HFFc6 (cell line): ENCODE measurements at regions not wholly inside any gene's neighbourhood (a gene's known extent, or its start where the extent isn't known, plus 50 kb on each side); places are given as distances from the start of the nearest gene placed in this dataset.

Source experiments
- DNase-seq: peaks from one replicate; pipeline ENCODE4 v3.0.0-alpha.2; 2018
- H3K27ac Mint-ChIP-seq: 2 replicates; pipeline ENCODE4 v1.8.0; 2020; ENCODE audit warnings: mild to moderate bottlenecking, mixed read lengths
- H3K27me3 Mint-ChIP-seq: 2 replicates; pipeline ENCODE4 v1.8.0; 2021; ENCODE audit warnings: mild to moderate bottlenecking, moderate library complexity, mixed read lengths; ENCODE audit not compliant: insufficient read depth
- H3K36me3 Mint-ChIP-seq: 2 replicates; pipeline ENCODE4 v1.8.0; 2021; ENCODE audit warnings: low read depth, mixed read lengths
- H3K4me1 Mint-ChIP-seq: 2 replicates; pipeline ENCODE4 v1.8.0; 2020; ENCODE audit warnings: low read depth, mixed read lengths
- H3K4me3 Mint-ChIP-seq: 2 replicates; pipeline ENCODE4 v1.8.0; 2020; ENCODE audit warnings: mild to moderate bottlenecking, moderate library complexity, mixed read lengths
- H3K9me3 Mint-ChIP-seq: 2 replicates; pipeline ENCODE4 v1.8.0; 2020; ENCODE audit warnings: mild to moderate bottlenecking, mixed read lengths
- TF ChIP-seq, protein P1 (sequence below): fragments of 200-600 bp; sonication (generic); IDR thresholded peaks from 2 replicates; pipeline ENCODE4 v1.5.0; 2021; ENCODE audit warnings: antibody characterized with exemption, mild to moderate bottlenecking

DNA sequence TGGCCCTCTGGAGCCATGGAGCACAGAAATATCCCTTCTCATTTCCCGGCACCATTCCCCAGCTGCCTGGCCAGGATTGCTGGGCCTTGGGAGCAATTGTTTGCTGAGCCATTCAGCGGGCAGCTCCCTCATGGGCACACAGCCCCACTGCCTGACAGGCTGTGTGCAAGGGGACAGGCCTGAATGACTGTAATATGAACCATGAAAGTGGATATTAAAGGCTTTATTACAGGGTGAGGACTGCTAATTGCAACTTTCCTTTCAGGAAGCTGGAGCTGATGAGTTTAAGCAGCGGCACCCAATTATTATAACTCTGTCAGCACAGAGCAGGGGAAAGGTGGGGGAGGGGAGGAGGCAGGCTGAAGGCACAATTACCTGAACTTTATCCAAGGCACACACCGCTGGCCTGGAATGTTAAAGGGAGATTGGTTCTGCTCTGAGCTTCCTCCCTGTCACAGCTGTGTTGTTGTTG lies 159.8 kb upstream of the SDK2 start:
- Mint-ChIP-seq H3K9me3 (peaks cover 78% of the 10 kb centered on the region), H3K27ac (no peak overlapping the region), H3K27me3 (no peaks in the 10 kb centered on the region; the same call in none of the 2 replicates), H3K4me1 (no peaks in the 10 kb centered on the region), H3K36me3 (peaks cover 14% of the 10 kb centered on the region; the same call in 1 of the 2 replicates), H3K4me3 (no peak overlapping the region)
- TF ChIP-seq, protein P1, sequence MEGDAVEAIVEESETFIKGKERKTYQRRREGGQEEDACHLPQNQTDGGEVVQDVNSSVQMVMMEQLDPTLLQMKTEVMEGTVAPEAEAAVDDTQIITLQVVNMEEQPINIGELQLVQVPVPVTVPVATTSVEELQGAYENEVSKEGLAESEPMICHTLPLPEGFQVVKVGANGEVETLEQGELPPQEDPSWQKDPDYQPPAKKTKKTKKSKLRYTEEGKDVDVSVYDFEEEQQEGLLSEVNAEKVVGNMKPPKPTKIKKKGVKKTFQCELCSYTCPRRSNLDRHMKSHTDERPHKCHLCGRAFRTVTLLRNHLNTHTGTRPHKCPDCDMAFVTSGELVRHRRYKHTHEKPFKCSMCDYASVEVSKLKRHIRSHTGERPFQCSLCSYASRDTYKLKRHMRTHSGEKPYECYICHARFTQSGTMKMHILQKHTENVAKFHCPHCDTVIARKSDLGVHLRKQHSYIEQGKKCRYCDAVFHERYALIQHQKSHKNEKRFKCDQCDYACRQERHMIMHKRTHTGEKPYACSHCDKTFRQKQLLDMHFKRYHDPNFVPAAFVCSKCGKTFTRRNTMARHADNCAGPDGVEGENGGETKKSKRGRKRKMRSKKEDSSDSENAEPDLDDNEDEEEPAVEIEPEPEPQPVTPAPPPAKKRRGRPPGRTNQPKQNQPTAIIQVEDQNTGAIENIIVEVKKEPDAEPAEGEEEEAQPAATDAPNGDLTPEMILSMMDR, result no peak
- DNase-seq, result no peak

DNA sequence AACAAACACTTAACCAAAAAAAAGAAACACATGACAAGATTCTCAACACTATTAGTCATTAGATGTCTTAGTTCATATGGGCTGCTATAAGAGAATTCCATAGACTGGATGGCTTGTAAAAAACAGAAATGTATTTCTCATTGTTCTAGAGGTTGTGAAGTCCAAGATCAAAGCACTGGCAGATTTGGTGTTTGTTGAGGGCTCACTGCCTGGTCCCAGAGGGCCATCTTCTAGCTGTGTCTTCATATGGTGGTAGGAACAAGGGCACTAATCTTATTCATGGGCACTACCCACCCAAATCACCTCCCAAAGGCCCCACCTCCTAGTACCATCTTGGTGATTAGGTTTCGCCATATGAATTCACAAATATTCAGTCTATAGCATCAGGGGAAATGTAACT lies 162.5 kb upstream of the SDK2 start:
- H3K4me3 Mint-ChIP-seq, result no peak overlapping the region
- no peak for DNase-seq
- H3K36me3 Mint-ChIP-seq, result peaks cover 10% of the 10 kb centered on the region; the same call in 1 of the 2 replicates
- no peaks in the 10 kb centered on the region; the same call in none of the 2 replicates for H3K27me3 Mint-ChIP-seq
- TF ChIP-seq, protein P1, result no peak
- H3K4me1 Mint-ChIP-seq, result no peaks in the 10 kb centered on the region
- H3K27ac Mint-ChIP-seq, result no peak overlapping the region
- H3K9me3 Mint-ChIP-seq, result peaks cover 54% of the 10 kb centered on the region

DNA sequence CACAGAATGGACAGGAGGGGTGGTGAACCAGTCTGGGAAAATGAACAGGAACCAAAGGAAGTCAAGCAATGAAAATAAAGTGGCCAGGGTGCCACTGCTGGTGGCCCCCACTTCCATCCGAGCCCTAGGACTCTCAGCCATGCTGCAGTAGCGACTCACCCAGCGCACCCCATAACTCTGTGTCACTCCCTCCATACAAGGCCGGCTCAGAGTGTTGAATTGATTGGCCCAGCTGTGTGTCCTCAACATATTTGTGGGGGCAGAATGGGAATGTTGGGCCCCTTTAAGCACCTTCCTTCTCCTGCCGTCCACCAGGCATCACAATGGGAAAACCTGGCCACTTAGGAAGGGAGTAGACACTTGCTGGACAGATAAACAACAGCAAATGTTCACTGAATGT lies 169.0 kb upstream of the SDK2 start:
- Mint-ChIP-seq H3K36me3 (no peaks in the 10 kb centered on the region), H3K27me3 (no peaks in the 10 kb centered on the region), H3K4me3 (no peak overlapping the region), H3K9me3 (peaks cover 25% of the 10 kb centered on the region), H3K27ac (no peak overlapping the region), H3K4me1 (no peaks in the 10 kb centered on the region)
- no peak for DNase-seq
- TF ChIP-seq, protein P1, result no peak

DNA sequence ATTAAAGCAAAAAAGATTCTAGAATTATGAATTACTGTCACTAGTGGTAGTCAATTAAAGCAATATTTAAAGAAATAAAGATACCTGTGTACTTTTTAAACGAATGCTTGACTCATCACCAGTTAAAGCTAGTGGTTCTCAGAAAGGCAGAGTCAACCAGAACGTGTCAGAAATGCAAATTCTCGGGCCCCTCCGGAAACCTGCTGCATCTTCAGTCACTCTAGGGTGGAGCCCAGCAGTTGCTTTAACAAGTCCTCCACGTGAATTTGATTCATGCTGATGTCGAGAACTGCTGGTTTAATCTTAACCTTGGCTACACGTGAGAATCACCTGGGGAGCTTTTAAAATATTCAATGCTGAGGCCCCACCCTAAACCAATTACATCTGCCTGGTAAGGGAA lies 169.8 kb upstream of the SDK2 start:
- Mint-ChIP-seq H3K27ac (no peak overlapping the region), H3K4me3 (no peak overlapping the region)

DNA sequence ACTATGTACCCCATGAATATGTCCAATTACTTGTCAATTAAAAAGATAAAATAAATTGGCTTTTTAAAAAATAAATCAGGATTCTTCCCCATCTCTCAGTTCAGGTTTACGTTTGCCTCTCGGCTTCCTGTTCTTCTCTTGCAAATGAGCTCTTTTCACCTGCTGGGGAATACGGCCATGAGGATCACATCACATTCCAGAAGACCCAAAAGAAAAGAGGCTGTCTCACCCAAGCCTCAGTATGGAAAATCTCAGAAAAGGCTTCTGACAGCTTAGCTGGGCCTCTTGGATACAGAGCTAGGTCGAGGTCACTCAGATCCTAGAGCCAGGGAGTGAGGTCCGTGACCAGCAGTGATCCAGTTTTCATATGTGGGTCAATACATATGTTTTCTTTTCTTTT lies 171.2 kb upstream of the SDK2 start:
- no peak for DNase-seq
- Mint-ChIP-seq H3K4me1 (no peaks in the 10 kb centered on the region), H3K4me3 (no peak overlapping the region), H3K9me3 (peaks cover 36% of the 10 kb centered on the region), H3K27me3 (no peaks in the 10 kb centered on the region), H3K27ac (no peak overlapping the region), H3K36me3 (peaks cover 6% of the 10 kb centered on the region; the same call in 1 of the 2 replicates)
- TF ChIP-seq, protein P1, result no peak

More for the DNA sequence above, 169.8 kb upstream of the SDK2 start:
- Mint-ChIP-seq H3K36me3 (peaks cover 6% of the 10 kb centered on the region; the same call in 1 of the 2 replicates), H3K9me3 (peaks cover 33% of the 10 kb centered on the region), H3K27me3 (no peaks in the 10 kb centered on the region), H3K4me1 (no peaks in the 10 kb centered on the region)
- TF ChIP-seq, protein P1, result no peak
- DNase-seq, result no peak
